Activated naive CD8-positive, alpha-beta T cell treated with anti-CD3 and anti-CD28 coated beads, Interleukin-2, amount 50 U/mL, for 24 hours (primary cell): ENCODE measurements at regions not wholly inside any gene's neighbourhood (a gene's known extent, or its start where the extent isn't known, plus 50 kb on each side); places are given as distances from the start of the nearest gene placed in this dataset.

ENCODE experiments used
- ATAC-seq: fragments of 150-1000 bp; cut with Tn5 transposase; one replicate; pipeline ENCODE4 v1.10.0; 2021
- DNase-seq: peaks from one replicate; pipeline ENCODE4 v3.0.0; 2021
- H3K27ac Mint-ChIP-seq: one replicate; pipeline ENCODE4 v1.8.0; 2021; ENCODE audit warnings: mild to moderate bottlenecking, mixed read lengths
- H3K27me3 Mint-ChIP-seq: one replicate; pipeline ENCODE4 v1.8.0; 2021; ENCODE audit warnings: mixed read lengths
- H3K36me3 Mint-ChIP-seq: one replicate; pipeline ENCODE4 v1.8.0; 2021; ENCODE audit warnings: low read depth, mixed read lengths
- H3K4me1 Mint-ChIP-seq: one replicate; pipeline ENCODE4 v1.8.0; 2021; ENCODE audit warnings: mixed read lengths
- H3K4me3 Mint-ChIP-seq: one replicate; pipeline ENCODE4 v1.8.0; 2021; ENCODE audit warnings: mild to moderate bottlenecking, moderate library complexity, mixed read lengths
- H3K9me3 Mint-ChIP-seq: one replicate; pipeline ENCODE4 v1.8.0; 2021; ENCODE audit warnings: mixed read lengths

DNA sequence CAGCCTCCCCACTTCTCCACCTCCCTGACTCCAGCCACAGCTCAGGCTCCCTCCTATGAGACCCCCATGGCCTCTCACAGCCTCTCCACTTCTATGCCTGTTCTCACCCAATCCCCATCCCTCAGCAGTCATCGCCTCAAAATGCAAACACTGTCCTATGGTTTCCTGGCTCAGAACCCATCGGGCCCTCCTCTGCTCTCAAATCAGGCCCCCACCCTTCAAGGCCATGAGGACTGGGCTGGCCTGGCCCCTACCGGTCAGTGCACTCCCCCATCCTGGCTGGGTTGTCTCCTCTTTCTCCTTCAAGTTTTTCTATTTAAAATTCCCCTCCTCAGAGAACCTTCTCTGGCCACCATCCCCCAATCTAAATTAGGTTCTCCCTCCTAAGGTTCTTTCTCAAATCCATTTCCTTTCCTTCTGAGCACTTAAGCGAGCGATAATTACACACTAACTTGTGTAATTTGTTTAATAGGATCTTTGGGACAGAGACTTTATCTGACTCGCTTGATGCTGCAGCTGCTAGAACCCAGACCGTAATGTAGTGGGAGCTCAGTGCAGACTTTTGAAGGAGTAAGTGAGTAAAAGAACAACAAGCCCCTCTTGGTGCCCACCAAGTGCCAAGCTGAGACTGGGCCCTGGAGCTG is 347.2 kb downstream of the MATN1 start:
- no peak for ATAC-seq
- H3K27ac Mint-ChIP-seq, result no peak overlapping the region

DNA sequence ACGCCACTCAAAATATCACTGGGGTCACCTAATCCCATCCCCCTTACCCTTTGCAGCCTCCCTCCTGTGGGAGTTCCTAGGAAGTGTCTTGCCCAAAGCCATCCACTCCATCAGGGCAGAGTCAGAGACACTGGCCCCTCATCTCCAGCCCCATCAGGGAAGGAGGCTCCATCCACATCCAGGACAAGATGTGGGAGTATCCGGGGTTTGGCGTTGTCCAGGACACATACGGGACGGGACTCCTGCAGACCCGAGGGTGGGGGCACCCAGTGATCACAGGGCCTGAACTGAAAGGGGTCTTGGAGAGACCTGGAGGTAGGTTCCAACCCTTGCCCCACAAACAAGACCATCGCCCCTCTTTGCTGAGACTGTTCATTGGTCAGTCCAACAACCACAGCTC is 348.2 kb downstream of the MATN1 start:
- no peaks in the 10 kb centered on the region for H3K4me1 Mint-ChIP-seq
- no peak for DNase-seq
- peaks cover 2% of the 10 kb centered on the region for H3K27me3 Mint-ChIP-seq
- H3K9me3 Mint-ChIP-seq, result no peaks in the 10 kb centered on the region
- H3K36me3 Mint-ChIP-seq, result no peaks in the 10 kb centered on the region
- H3K27ac Mint-ChIP-seq, result no peak overlapping the region
- no peak for ATAC-seq
- no peak overlapping the region for H3K4me3 Mint-ChIP-seq

More for the DNA sequence above, 347.2 kb downstream of the MATN1 start:
- Mint-ChIP-seq H3K36me3 (no peaks in the 10 kb centered on the region), H3K4me1 (no peaks in the 10 kb centered on the region), H3K9me3 (no peaks in the 10 kb centered on the region), H3K4me3 (no peak overlapping the region), H3K27me3 (peaks cover 6% of the 10 kb centered on the region)
- no peak for DNase-seq

DNA sequence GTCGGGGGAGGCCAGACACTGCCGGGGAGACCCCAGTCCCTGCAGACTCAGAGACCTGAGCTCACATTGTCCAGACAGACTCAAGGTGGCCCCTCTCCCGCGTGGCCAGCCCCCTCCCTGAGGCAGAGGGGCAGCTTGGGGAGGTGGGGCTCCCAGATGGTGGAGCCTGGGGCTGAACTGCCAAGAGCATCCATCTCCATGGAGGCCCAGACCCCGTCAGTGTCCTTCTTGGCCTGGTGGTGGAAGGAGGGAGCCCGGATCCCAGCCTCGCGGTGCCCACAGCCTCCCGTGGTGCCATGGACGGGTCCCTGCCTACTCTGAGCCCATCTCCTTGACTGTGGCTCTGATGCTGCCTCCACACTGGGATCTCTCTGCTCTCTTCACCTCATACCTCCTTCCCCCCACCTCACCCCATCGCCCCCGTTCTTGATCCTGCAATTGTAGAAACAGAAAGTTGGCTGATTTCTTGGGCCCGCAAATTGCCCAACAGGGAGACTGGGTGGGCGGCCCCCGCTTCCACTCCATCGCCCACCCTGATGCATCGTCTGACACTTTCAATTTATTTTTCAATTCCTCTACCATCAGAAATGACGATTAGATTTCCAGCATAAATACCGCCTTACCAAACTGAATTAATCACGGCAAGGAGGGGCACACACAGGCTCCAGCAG is 348.9 kb downstream of the MATN1 start:
- no peaks in the 10 kb centered on the region for H3K36me3 Mint-ChIP-seq
- H3K9me3 Mint-ChIP-seq, result no peaks in the 10 kb centered on the region
- H3K4me1 Mint-ChIP-seq, result no peaks in the 10 kb centered on the region
- ATAC-seq (peak; percentile 25), DNase-seq (no peak)
- H3K27ac Mint-ChIP-seq, result no peak overlapping the region
- peaks cover 2% of the 10 kb centered on the region for H3K27me3 Mint-ChIP-seq
- H3K4me3 Mint-ChIP-seq, result no peak overlapping the region

DNA sequence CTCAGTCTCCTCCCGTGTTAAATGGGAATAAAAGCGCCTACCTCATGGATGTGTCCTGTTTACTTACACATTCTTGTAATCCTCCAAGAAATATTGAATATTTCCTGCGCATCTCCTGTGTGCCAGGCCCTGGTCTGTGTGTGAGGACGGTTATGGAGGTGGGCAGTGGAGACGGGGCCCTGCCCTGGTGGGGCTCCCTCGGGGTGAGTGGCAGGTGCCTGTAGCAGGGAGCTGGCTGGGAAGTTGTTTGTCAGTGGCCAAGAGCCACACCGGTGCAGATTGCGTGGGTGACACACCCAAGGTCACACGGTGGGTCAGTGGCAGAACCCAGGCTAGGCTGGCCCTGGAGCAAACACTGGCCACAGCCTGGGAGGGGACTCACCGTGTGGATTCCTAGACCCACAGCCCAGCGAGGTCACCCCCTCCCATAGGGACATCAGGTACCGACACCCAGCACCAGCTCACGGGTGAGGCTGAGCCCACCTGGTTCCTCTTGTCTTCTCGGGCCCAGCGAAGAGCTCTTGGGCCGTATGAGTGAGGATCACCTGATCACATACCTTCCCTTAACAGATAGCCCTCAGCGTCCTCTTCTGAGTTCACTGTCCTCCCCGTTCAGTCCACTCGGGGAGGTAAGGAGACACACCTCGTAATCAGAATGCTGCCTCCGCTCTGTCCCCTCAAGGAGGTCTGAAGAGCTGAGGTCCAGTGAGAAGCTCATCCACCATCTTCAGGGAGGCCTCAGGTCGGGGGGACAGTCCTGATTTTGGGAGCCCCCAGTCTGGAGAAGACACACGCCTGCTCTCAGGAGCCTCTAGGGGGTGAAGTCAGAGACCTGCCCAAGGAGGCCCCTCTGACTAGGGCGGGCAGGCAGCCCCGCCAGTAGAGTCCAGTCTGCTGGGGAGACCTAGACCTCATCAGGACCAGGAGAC is 349.6 kb downstream of the MATN1 start:
- ATAC-seq (no peak), DNase-seq (no peak)
- Mint-ChIP-seq H3K9me3 (no peaks in the 10 kb centered on the region), H3K4me3 (no peak overlapping the region), H3K36me3 (no peaks in the 10 kb centered on the region), H3K27me3 (peaks cover 4% of the 10 kb centered on the region), H3K4me1 (no peaks in the 10 kb centered on the region), H3K27ac (no peak overlapping the region)

DNA sequence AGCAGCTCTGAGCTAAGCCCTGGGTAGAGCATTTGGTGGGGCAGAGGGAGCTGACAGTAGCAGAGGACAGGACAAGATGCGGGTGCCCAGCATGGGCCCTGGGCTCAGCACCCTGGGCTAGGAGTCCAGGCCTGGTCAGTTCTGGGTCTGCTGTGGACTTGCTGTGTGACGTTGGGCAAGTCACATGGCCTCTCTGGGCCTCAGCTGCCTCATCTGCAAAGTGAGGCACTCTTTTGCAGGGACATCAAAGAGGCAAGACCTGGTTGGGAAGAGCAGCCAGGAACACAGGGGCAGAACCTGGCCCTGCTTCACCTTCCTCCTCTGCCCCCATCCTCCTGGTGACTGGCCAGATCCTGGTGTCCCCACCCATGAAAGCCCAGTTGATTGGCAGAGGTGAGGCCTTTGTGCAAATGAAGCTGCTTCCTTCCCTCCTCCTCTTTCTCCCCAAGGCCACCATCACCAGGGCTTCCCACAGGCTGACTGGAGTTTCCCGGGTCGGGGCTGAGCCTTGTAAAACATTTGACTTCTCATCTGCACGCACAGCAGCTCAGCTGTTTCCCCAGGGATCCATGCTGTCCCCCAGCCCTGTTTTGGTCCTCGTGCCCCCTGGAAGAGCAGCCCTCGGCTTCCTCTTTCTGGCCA is 350.5 kb downstream of the MATN1 start:
- Mint-ChIP-seq H3K4me3 (no peak overlapping the region), H3K4me1 (no peaks in the 10 kb centered on the region), H3K27ac (no peak overlapping the region), H3K36me3 (no peaks in the 10 kb centered on the region), H3K9me3 (no peaks in the 10 kb centered on the region), H3K27me3 (peaks cover 4% of the 10 kb centered on the region)
- no peak for ATAC-seq
- DNase-seq, result no peak

DNA sequence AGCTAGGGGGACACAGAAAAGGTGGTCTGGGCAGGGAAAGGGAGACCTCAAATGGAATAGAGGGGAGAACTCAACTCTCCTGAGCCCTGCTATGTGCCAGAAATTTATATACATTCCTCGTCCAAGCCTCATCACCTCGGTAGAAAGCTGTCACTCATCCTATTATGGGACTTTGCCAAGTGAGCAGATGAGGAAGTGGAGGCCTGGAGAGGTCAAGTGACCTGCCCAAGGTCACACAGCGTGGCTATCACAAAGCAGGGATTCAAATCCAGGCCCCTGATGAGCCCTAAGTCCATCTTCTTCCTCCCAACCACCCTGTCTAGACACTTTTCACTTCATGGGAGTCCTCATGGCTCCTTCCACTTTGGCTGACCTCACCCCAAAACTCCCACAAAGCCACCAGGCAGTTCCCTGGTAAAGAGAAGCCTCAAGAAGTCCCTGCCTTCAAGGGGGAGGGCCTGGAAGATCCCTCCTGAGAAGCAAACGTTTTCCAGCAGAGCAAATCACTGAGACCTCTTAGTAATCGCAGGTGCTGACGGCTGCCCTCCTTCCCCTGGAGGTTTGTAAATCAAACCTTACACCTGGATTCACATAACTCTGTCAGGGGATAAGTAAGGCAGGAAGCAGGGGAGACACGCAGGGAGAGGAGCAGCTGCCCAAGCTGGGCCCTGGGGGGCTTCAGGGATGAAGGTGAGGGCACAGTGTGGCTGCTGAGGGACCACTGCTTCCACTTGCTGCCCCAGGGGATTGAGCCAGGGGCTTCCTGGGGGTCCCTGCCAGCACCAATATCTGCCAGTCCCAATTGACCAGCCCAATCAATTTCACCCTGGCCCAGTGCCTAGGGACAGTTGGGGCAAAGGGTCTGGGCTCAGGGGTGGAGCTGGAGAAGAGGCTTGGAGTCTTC is 351.2 kb downstream of the MATN1 start:
- H3K27me3 Mint-ChIP-seq, result peaks cover 4% of the 10 kb centered on the region
- DNase-seq, result no peak

DNA sequence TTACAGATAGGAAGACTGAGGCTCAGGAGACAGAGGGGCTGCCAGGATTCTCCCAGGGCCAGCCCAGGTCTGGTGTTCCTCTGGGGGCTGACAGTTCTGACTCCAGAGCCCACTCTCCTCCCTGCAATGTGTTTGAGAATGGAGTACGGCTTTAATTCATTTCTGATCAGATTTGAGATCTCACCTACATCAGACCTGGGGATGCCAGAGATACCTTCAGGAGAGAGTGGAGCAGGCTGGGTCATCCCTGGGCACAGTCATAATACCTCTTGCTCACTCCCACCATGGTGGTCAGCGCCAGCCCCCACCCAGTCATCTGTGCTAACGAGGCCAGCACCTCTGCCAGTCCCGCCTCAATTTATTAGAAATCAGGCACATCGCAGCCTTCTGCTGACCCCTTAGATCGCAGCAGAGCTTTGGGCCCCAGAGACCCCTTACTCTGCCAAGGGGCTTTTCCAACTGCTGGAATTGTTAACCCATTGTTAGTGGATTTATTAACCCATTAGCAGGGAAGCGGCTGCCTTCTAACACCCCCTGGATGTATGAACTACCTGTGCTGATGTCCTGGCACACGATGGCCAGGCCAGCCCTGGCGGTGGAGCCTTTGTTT is 352.1 kb downstream of the MATN1 start:
- DNase-seq, result no peak
- Mint-ChIP-seq H3K9me3 (no peaks in the 10 kb centered on the region), H3K36me3 (no peaks in the 10 kb centered on the region), H3K4me3 (no peak overlapping the region), H3K4me1 (no peaks in the 10 kb centered on the region), H3K27me3 (peaks cover 6% of the 10 kb centered on the region), H3K27ac (no peak overlapping the region)
- no peak for ATAC-seq

More for the DNA sequence above, 351.2 kb downstream of the MATN1 start:
- Mint-ChIP-seq H3K27ac (no peak overlapping the region), H3K4me3 (no peak overlapping the region), H3K9me3 (no peaks in the 10 kb centered on the region), H3K36me3 (no peaks in the 10 kb centered on the region), H3K4me1 (no peaks in the 10 kb centered on the region)
- no peak for ATAC-seq

DNA sequence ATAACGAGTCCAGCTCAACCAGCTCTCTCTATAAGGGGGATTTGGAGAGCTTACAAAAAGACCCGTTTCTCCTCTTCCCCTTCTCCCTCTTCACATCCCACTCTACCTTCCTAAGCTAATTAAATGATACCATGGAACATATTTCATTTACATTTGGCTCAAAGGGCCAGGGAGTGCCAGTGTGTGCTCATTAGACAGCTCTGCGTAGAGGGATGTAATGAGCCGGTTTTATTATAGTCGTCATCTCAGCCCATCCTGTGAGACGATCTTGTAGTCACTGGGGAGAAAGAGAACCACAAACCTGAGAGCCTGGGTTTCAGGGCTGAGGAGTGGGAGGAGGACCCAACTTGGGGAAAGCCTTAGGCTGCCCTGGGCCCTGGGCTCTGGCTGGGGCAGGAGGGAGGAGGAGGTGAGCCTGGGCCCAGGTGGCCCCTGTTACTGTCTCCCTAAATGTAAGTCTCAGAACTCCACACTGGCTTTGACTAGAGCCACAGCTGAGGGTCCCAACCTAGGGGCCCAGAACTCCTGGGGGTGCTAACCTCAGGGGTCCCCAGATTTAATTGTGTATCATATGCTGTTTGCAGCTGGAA is 354.6 kb downstream of the MATN1 start:
- H3K27ac Mint-ChIP-seq, result no peak overlapping the region
- H3K4me1 Mint-ChIP-seq, result no peaks in the 10 kb centered on the region
- H3K4me3 Mint-ChIP-seq, result no peak overlapping the region
- H3K9me3 Mint-ChIP-seq, result no peaks in the 10 kb centered on the region
- ATAC-seq (no peak), DNase-seq (no peak)
- H3K27me3 Mint-ChIP-seq, result peaks cover 9% of the 10 kb centered on the region
- no peaks in the 10 kb centered on the region for H3K36me3 Mint-ChIP-seq

DNA sequence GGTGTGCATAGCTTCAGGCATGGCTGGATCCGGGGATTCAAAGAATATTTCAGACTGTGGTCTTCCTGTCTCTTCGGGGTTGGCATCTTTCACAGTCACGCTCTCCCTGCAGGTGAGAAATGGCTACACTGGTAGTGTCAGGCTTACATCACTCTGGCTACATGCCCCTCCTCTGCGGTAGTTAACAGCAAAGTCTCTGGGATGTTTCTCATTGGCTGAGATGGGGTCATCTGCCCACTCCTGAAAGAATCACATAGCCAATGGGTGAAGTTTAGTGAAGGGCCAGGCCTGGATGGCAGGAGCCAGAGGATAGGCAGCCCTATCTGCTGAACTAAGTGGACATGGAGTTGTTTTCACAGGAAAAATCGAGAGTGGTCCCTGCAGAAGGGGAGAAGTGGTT is 356.5 kb downstream of the MATN1 start:
- Mint-ChIP-seq H3K9me3 (no peaks in the 10 kb centered on the region), H3K4me1 (no peaks in the 10 kb centered on the region), H3K36me3 (no peaks in the 10 kb centered on the region), H3K27me3 (peaks cover 9% of the 10 kb centered on the region), H3K4me3 (no peak overlapping the region), H3K27ac (no peak overlapping the region)
- DNase-seq (no peak), ATAC-seq (no peak)

DNA sequence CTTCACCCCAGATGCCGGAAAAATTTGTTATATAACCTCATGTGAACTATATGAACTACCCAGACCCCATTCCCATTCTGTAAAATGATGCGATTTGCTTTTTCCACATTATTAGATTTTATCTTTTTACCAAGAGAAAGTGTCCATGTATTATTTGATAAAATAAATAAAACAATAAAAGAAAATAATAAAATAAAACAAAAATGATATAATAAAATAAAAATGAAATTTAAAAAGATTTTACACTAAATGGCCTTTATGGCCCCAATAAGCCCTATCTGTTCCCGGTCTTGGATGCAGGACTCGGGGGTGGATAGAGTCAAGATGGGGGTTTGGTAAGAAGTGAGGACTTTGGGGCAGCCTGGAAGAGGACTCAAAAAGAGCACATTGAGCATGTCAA is 357.2 kb downstream of the MATN1 start:
- no peak for ATAC-seq
- H3K4me3 Mint-ChIP-seq, result no peak overlapping the region
- H3K4me1 Mint-ChIP-seq, result no peaks in the 10 kb centered on the region
- H3K27me3 Mint-ChIP-seq, result peaks cover 9% of the 10 kb centered on the region
- DNase-seq, result no peak
- H3K9me3 Mint-ChIP-seq, result no peaks in the 10 kb centered on the region
- no peaks in the 10 kb centered on the region for H3K36me3 Mint-ChIP-seq
- H3K27ac Mint-ChIP-seq, result no peak overlapping the region

DNA sequence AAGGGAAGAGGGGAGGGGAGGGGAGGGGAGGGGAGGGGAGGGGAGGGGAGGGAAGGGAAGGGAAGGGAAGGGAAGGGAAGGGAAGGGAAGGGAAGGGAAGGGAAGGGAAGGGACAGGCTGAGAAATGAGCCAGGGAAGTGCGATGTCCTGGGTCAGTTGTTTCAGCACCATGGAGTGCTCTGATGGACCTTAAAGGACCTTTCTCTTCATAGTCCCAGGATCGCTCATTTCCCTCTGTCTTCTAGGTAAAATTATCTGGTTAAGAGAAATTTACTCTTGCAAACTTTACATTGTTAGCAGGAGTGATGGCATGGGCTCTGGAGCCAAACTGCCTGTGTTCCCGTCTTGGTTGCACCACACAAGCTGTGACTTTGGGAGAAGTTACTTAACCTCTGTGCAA is 357.8 kb downstream of the MATN1 start:
- no peaks in the 10 kb centered on the region for H3K36me3 Mint-ChIP-seq
- H3K9me3 Mint-ChIP-seq, result no peaks in the 10 kb centered on the region
- no peak for DNase-seq
- H3K27ac Mint-ChIP-seq, result no peak overlapping the region
- peaks cover 9% of the 10 kb centered on the region for H3K27me3 Mint-ChIP-seq
- ATAC-seq, result no peak
- no peaks in the 10 kb centered on the region for H3K4me1 Mint-ChIP-seq
- no peak overlapping the region for H3K4me3 Mint-ChIP-seq

DNA sequence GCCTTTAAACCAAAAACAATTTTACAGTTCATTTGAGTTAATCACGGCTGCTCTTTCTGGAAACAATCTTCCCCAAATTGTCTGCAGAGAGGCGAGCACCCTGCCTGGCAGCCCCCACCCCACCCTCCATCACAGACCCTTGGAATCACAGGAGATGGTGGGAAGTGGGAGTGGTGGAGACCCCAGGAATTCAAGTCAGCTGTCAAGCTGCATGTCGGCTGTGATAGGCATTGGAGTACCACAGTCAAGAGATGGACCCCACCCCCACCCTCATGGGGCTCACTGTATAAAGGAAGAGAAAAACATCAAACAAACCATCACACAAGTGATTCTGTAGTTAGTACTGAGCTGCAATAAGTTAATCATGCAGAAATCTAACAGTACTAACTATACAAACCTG is 360.4 kb downstream of the MATN1 start:
- Mint-ChIP-seq H3K36me3 (no peaks in the 10 kb centered on the region), H3K4me1 (no peaks in the 10 kb centered on the region), H3K9me3 (no peaks in the 10 kb centered on the region), H3K27ac (no peak overlapping the region), H3K4me3 (no peak overlapping the region), H3K27me3 (peaks cover 10% of the 10 kb centered on the region)
- no peak for DNase-seq
- no peak for ATAC-seq

DNA sequence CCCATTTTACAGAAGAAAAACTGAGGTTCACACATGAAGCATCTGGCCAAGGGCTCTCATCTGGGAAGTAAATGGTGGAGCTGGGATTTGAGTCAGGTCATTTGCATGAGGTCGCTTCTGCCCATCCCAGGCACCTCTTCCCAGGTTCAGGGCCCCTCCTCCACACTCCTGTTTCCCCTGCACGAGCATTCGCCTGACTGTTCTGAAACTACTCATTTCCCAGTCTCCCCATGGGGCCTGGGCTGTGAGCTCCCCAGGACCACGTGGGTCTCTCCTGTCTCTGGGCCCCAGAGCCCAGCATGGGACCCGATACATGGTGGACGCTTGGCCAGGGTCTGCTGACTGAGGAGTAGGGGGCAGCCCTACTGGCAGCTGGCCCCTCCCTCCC is 360.8 kb downstream of the MATN1 start:
- Mint-ChIP-seq H3K27ac (no peak overlapping the region), H3K4me1 (no peaks in the 10 kb centered on the region), H3K36me3 (no peaks in the 10 kb centered on the region), H3K27me3 (peaks cover 10% of the 10 kb centered on the region), H3K4me3 (no peak overlapping the region), H3K9me3 (no peaks in the 10 kb centered on the region)
- ATAC-seq, result no peak
- no peak for DNase-seq
